OCI-LY7 (cell line): ENCODE measurements at regions not wholly inside any gene's neighbourhood (a gene's known extent, or its start where the extent isn't known, plus 50 kb on each side); places are given as distances from the start of the nearest gene placed in this dataset.

Experiments
- CTCF ChIP-seq: fragments of 200-600 bp; sonication (generic); conservative IDR thresholded peaks from 2 replicates; pipeline ENCODE4 v1.5.1; 2014; ENCODE audit warnings: mild to moderate bottlenecking, antibody characterized with exemption, low read length, moderate library complexity, mixed read lengths
- EZH2phosphoT487 ChIP-seq: fragments of 200-600 bp; sonication (generic); IDR thresholded peaks from 2 replicates; pipeline ENCODE4 v1.6.1; 2018; ENCODE audit warnings: low read depth, borderline replicate concordance, mild to moderate bottlenecking, mixed run types, antibody characterized with exemption, low read length, moderate library complexity, mixed read lengths

DNA sequence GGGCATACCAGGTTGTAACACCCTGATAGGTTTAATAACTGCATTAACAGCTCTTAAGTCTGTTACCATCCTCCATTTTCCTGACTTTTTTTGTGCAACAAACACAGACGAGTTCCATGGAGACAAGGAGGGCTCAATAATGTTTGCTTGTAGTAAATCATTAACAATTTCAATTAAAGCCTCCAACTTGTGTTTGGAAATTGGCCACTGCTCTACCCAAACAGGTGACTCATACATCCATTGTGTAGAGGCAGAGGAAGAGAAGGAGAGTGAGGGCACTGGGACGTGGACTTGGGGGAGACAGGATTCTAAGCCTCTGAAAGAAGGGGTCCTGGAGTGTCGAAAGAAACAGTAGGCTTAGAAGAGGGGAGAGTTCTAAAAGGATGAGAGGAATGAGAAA lies 213.6 kb upstream of the KCNN2 start:
- TF ChIP-seq CTCF (no peak), EZH2phosphoT487 (no peak)
